Adipocyte (in vitro differentiated cells): ENCODE measurements at regions not wholly inside any gene's neighbourhood (a gene's known extent, or its start where the extent isn't known, plus 50 kb on each side); places are given as distances from the start of the nearest gene placed in this dataset.

Experiments
- DNase-seq: peaks from one replicate; pipeline ENCODE4 v3.0.0-alpha.2; 2015; ENCODE audit warnings: low read depth
- H3K27me3 ChIP-seq: replicated peaks from 2 replicates; pipeline ENCODE4 v1.7.0; 2013; ENCODE audit warnings: mild to moderate bottlenecking, low read length, moderate library complexity; ENCODE audit not compliant: control insufficient read depth, insufficient read depth
- H3K36me3 ChIP-seq: 2 replicates; pipeline ENCODE4 v1.7.0; 2013; ENCODE audit warnings: low read length, mild to moderate bottlenecking, moderate library complexity; ENCODE audit not compliant: control insufficient read depth, insufficient read depth, severe bottlenecking
- H3K4me1 ChIP-seq: 2 replicates; pipeline ENCODE4 v1.7.0; 2013; ENCODE audit warnings: mild to moderate bottlenecking, low read length, moderate library complexity; ENCODE audit not compliant: control insufficient read depth, insufficient read depth
- H3K4me3 ChIP-seq: 2 replicates; pipeline ENCODE4 v1.7.0; 2013; ENCODE audit warnings: mild to moderate bottlenecking, low read length, moderate library complexity
- H3K9ac ChIP-seq: 2 replicates; pipeline ENCODE4 v1.7.0; 2013; ENCODE audit warnings: mild to moderate bottlenecking, low read length, moderate library complexity
- H3K9me3 ChIP-seq: 2 replicates; pipeline ENCODE4 v1.7.0; 2013; ENCODE audit warnings: mild to moderate bottlenecking, low read length, moderate library complexity; ENCODE audit not compliant: control insufficient read depth

DNA sequence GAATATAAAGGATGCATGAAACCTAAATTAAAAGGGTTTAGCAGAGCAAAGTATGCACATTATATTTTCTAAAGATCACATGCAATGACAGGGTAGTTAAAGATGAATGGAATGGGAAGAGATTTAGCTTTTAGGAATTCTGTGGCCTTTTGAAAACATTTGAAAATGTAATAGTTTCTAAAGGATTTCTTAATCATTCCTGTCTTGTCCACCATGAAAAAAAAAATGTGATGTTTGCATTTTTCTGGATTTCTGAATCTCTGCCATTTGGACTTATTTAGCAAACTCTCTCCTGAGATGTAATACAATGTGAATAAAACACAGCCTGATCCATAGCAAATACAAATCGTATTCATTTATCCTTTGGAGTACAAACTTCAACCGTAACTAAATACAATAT lies 126.6 kb upstream of the RAB11FIP2 start:
- Histone ChIP-seq H3K4me1 (peaks cover 45% of the 10 kb centered on the region), H3K9me3 (no peaks in the 10 kb centered on the region), H3K4me3 (peak overlapping the region; percentile 49), H3K9ac (peak overlapping the region; percentile 77), H3K36me3 (no peaks in the 10 kb centered on the region), H3K27me3 (no peaks in the 10 kb centered on the region)
- DNase-seq: peak; percentile 16

DNA sequence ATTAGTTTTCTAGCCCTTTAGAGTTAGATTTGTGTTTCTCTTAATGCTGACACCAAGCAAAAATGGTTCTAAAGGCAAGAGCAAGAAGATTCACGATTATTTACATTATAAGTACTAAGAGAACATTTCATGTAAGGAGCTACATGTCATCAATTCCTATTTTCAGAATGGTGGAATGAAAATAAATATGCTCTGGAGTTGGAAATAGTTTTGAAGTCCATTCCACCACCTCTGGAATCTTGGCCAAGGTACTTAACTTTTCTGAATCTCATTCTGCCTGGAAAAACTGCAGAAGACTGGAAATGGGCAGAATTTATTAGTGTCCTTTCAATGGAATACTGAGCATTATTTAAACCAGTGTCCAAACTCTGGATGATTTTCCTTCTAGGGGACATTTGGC lies 125.1 kb upstream of the RAB11FIP2 start:
- Histone ChIP-seq H3K9me3 (no peaks in the 10 kb centered on the region), H3K27me3 (no peaks in the 10 kb centered on the region), H3K4me1 (peaks cover 57% of the 10 kb centered on the region), H3K4me3 (no peak overlapping the region), H3K9ac (peak overlapping the region; percentile 77), H3K36me3 (no peaks in the 10 kb centered on the region)
- no peak for DNase-seq

DNA sequence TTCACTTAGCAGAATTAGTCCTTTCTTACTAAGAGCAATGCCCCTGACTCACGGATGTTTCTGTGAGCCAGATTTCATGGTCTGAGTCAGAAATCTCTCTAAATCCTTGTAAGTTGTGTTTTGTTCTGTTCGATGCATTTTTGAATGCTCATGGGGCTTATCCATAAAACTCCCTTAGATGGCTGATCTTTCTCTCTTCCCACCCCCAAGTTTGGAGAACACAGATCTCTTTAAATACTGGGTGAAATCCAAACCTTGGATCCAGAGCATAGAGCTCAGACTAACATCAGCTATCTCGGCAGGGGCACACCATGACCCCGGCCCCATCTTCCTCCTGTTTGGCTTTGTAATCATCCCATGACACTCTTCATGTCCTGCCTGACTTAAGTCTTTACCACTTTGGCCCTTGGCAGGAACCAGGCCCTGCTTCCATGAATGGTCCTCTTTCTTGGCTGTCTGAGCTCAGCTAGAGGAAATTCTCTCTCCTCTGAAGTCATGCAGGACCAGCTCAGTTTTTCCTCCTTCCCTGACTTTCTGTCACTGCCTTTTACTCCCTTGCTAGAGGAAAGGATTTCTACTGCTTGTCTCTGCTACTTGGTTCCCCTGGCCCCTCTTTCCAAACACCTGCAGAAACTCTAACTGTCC lies 120.4 kb upstream of the RAB11FIP2 start:
- Histone ChIP-seq H3K4me1 (peaks cover 43% of the 10 kb centered on the region), H3K9me3 (no peaks in the 10 kb centered on the region), H3K4me3 (peak overlapping the region; percentile 53), H3K9ac (peak overlapping the region; percentile 72), H3K36me3 (no peaks in the 10 kb centered on the region), H3K27me3 (no peaks in the 10 kb centered on the region)
- peak; percentile 20 for DNase-seq

DNA sequence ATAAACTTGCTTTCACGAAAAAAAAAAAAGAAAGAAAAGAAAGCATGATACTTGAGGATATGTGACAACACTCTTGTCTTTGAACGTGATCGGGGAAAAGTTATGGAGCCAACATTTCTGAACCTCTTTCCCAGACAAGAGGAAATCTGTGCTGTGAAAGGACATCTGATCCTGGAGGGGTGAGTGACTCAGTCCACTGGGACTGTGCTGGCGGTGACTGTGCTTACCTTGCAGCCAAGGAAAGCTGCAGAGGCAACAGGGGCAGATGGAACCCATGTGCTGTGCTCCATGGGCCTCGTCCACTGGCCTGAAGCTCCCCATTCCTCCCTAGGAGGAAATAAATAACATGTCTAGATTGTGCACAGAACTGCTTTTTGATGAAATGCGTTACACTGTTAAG lies 116.5 kb upstream of the RAB11FIP2 start:
- Histone ChIP-seq H3K27me3 (no peaks in the 10 kb centered on the region), H3K4me1 (peaks cover 34% of the 10 kb centered on the region), H3K4me3 (peak overlapping the region; percentile 29), H3K36me3 (no peaks in the 10 kb centered on the region), H3K9ac (peak overlapping the region; percentile 14), H3K9me3 (no peaks in the 10 kb centered on the region)
- no peak for DNase-seq

DNA sequence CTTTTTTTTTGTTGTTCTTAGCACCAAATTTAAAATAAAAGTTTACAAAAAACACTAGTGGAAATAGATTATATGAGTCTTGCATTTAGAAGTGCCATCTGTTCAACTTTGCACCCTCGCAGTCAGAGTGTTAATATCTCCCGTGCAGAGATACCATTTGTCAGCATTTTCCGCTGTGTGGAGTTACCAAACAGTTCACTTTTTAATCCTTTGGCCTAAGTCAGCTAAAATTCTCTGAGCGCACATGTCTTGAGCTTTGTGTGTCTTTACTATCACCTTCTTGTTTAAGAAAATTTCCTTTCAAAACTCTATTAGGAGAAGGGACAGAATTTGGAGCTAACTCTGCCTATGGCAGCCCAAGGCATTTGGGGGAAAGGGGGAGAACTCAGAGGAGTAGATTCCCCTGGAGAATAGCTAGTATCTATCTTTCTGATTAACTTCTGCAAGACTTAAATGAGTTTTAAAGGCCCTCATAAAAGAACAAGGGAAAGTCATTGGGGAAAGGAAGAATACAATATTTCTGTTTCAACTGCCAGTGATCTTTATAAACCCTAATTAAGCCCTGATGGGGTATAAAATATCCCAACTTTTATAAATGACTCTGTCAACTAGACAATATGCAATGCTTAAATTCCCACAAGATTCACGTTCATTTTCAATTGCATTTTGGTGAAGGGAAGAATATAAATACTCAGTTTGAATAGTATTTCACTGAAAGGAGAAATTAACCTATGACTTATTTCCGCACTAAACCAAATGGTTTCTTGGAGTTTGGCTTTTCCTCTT lies 114.9 kb upstream of the RAB11FIP2 start:
- Histone ChIP-seq H3K4me3 (no peak overlapping the region), H3K4me1 (peaks cover 20% of the 10 kb centered on the region), H3K9ac (no peak overlapping the region), H3K9me3 (no peaks in the 10 kb centered on the region), H3K36me3 (no peaks in the 10 kb centered on the region), H3K27me3 (no peaks in the 10 kb centered on the region)
- DNase-seq: no peak

DNA sequence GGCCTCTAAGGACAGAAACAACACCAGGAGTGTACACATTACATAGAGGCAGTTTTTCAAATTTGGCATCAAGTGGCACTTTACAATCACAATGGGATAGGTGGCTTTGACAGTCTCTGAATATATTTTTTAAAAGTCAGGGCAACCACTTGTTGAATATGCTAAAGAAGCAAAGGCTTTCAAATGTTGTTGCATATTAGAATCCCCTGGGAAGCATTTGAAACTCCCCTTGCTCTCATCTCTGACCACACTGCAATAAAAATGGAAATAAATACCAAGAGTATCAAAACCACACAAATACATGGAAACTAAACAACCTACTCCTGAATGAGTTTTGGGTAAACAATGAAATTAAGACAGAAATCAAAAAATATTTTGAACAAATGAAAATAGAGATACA lies 106.5 kb upstream of the RAB11FIP2 start:
- Histone ChIP-seq H3K4me3 (no peak overlapping the region), H3K9me3 (no peaks in the 10 kb centered on the region), H3K4me1 (peaks cover 5% of the 10 kb centered on the region), H3K36me3 (no peaks in the 10 kb centered on the region), H3K27me3 (no peaks in the 10 kb centered on the region), H3K9ac (no peak overlapping the region)
- DNase-seq: no peak

DNA sequence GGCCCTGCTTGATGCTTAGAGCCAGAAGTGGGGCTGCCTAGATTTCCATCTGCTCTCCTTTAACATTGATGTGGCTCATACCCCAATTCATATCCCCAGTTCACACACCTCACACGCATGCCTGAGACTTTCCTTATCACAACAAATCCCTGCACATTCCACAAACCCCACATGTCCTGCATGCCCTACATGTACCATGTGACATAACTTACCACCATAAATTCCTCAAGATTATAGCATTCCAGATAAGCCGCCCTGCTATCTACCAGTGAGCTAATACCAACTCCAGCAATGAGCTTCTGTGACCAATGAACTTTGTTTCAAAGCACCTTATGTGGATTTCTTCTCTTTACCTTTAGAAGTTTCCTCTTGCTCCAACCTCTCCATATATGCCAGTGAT lies 104.7 kb upstream of the RAB11FIP2 start:
- no peak overlapping the region for H3K4me3 ChIP-seq
- no peaks in the 10 kb centered on the region for H3K9me3 ChIP-seq
- no peaks in the 10 kb centered on the region for H3K36me3 ChIP-seq
- H3K4me1 ChIP-seq: peaks cover 5% of the 10 kb centered on the region
- H3K27me3 ChIP-seq: no peaks in the 10 kb centered on the region
- H3K9ac ChIP-seq: no peak overlapping the region
- DNase-seq: no peak

DNA sequence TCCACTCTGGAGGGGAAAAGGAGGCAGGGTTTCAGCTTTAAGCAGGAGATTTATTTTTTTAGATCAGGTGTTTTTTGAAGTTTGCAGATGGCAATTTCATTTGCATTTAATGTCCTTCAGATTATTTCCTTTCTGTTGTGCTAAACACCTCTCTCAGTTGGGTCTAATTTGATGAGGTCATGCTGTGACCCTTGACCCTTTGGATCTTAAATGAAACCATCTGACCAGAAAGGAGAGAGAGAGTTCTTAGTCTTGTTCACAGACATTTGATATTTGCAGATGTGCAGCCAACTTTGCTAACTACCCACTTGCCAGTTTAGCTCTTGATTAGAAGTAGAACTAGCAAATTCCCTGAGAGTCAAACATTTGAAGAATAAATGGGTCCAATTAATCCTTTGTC lies 101.5 kb upstream of the RAB11FIP2 start:
- Histone ChIP-seq H3K4me1 (peaks cover 2% of the 10 kb centered on the region), H3K9ac (no peak overlapping the region), H3K9me3 (no peaks in the 10 kb centered on the region), H3K27me3 (no peaks in the 10 kb centered on the region), H3K36me3 (no peaks in the 10 kb centered on the region), H3K4me3 (no peak overlapping the region)
- DNase-seq: no peak

DNA sequence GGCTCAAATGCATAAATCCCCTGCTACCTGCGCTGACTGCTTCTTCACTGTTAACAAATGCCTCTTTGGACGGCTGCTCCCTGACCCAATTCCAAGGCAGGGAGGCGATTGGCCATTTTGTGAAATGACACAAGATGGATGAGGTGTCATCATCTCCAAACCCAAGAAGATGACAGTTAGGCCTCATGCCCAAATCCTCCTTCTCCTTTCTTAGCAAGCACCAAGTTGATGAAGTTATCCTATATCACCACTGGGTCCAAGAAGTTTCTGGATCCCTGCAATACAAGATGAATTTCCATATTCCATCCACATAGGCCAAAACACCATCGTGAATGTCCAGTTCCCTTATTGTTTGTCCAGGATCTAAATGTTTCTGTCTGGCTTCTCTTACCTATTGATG lies 98.5 kb upstream of the RAB11FIP2 start:
- no peak overlapping the region for H3K4me3 ChIP-seq
- no peaks in the 10 kb centered on the region for H3K27me3 ChIP-seq
- H3K36me3 ChIP-seq: no peaks in the 10 kb centered on the region
- H3K9me3 ChIP-seq: no peaks in the 10 kb centered on the region
- no peak overlapping the region for H3K9ac ChIP-seq
- no peak for DNase-seq
- H3K4me1 ChIP-seq: no peaks in the 10 kb centered on the region

DNA sequence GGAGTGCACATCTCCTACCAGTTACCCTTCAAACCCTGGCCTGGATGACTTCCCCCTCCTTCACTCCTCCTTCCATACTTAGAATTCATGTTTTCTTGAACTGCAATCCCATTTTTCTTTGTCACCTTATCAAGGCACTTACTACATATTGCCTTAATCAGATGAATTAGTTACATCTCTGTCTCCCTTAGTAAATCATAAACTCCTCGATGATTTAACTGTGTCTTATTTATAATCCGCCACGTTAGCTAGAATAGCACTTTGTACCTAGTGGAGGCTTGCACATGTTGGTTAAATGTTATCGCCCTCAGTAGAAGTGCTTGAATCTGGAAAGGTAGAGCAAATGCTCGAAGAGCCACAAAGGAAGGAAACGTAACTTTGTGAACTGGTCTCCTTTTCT lies 94.7 kb upstream of the RAB11FIP2 start:
- Histone ChIP-seq H3K4me1 (peaks cover 2% of the 10 kb centered on the region), H3K4me3 (no peak overlapping the region), H3K9me3 (no peaks in the 10 kb centered on the region), H3K9ac (no peak overlapping the region), H3K36me3 (no peaks in the 10 kb centered on the region), H3K27me3 (no peaks in the 10 kb centered on the region)
- DNase-seq: no peak

DNA sequence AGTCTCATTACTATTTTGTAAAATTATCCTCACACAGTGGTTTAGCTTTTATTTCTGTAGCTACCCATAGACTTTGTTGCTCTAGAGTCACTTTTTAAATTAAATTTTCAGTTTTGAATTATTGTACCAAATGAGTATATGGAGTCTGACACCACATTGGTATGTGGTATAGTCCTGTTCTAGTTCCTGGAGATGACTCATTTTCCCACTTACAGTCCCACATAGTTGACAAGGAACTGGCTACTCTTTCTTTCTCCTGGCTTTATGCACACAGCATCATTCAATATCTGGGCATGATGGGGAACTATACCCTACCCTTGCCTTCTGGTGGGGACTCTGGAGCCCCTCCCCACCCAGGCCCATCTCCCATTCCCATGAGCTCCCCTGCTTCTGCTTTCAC lies 92.6 kb upstream of the RAB11FIP2 start:
- Histone ChIP-seq H3K27me3 (no peaks in the 10 kb centered on the region), H3K9ac (no peak overlapping the region), H3K9me3 (no peaks in the 10 kb centered on the region), H3K4me3 (no peak overlapping the region), H3K4me1 (peaks cover 2% of the 10 kb centered on the region), H3K36me3 (no peaks in the 10 kb centered on the region)
- DNase-seq: no peak
